HepG2 (cell line): ENCODE measurements at regions not wholly inside any gene's neighbourhood (a gene's known extent, or its start where the extent isn't known, plus 50 kb on each side); places are given as distances from the start of the nearest gene placed in this dataset.

Experiments
- ATAC-seq: fragments of 200-7000 bp; cut with Tn5 transposase; 3 replicates; pipeline ENCODE4 v1.9.1; 2020; ENCODE audit warnings: mild to moderate bottlenecking, moderate library complexity
- BruUV-seq: library from RNA; stranded (reverse); fragments of 400-500 nt; replicated peaks from 2 replicates; lab custom pipeline; 2021; lab: Mats Ljungman, UMichigan
- CTCF ChIA-PET: fragments of 300-600 bp; formaldehyde crosslinking; extraction: SDS; loops from one replicate; lab custom pipeline; 2021; ENCODE audit warnings: low total read pairs, inconsistent platforms, low intra/inter-chr PET ratio; lab: Yijun Ruan, JAX
- POLR2A ChIA-PET: fragments of 350-600 bp; sonication (Branson Sonifier 250); formaldehyde crosslinking; loops from one replicate; lab custom pipeline; 2020; ENCODE audit warnings: antibody characterized with exemption, inconsistent platforms; lab: Yijun Ruan, JAX
- DNase-seq: peaks from one replicate; pipeline ENCODE4 v3.0.0-alpha.2; 2015; ENCODE audit warnings: low spot score
- FAIRE-seq: peaks from 3 replicates; lab custom pipeline; 2011; peaks lifted over from hg19 to GRCh38; lab: Jason Lieb, UNC
- H2AFZ ChIP-seq: one replicate; pipeline ENCODE4 v1.6.1; 2011; ENCODE audit warnings: low read length, inconsistent platforms
- H3K27ac ChIP-seq: fragments of 300-600 bp; 3 replicates; pipeline ENCODE4 v1.8.0; 2011; ENCODE audit warnings: mixed run types, mild to moderate bottlenecking, mixed read lengths, low read length, inconsistent platforms; ENCODE audit not compliant: insufficient read depth; ENCODE audit errors: extremely low read length
- H3K27me3 ChIP-seq, 2 experiments: fragments of 200-600 bp in 1 of 2; 2 replicates in 1 of 2; 3 replicates in 1 of 2; pipeline versions ENCODE4 v1.6.0 to v1.8.0; 2011; ENCODE audit warnings: low read length in 2 of 2, mild to moderate bottlenecking in 2 of 2, moderate library complexity in 2 of 2, inconsistent platforms in 1 of 2; ENCODE audit not compliant: insufficient read depth in 2 of 2, control insufficient read depth in 1 of 2
- H3K36me3 ChIP-seq, 2 experiments: fragments of 200-600 bp in 1 of 2; replicated peaks in 1 of 2; 2 replicates in 1 of 2; 3 replicates in 1 of 2; pipeline versions ENCODE4 v1.5.1 to v1.8.0; 2011; ENCODE audit warnings: low read length in 2 of 2, inconsistent platforms in 1 of 2; ENCODE audit not compliant: insufficient read depth in 2 of 2, control insufficient read depth in 1 of 2
- H3K4me1 ChIP-seq: 2 replicates; pipeline ENCODE4 v1.5.1; 2012; ENCODE audit warnings: low read length, inconsistent platforms; ENCODE audit not compliant: insufficient read depth
- H3K4me2 ChIP-seq: 2 replicates; pipeline ENCODE4 v1.6.0; 2011; ENCODE audit warnings: low read depth, low read length, inconsistent platforms
- H3K4me3 ChIP-seq, 3 experiments: fragments of 200-600 bp in 1 of 3; sonication (generic), shearing (Covaris generic) in 1 of 3; replicated peaks in 1 of 3; 2 replicates each; pipeline ENCODE4 v1.5.1; 2011 to 2016; ENCODE audit warnings: low read length in 3 of 3, inconsistent platforms in 2 of 3, low read depth in 2 of 3, mild to moderate bottlenecking in 2 of 3, control low read depth in 1 of 3, mixed read lengths in 1 of 3; ENCODE audit not compliant: insufficient read depth in 1 of 3
- H3K79me2 ChIP-seq: one replicate; pipeline ENCODE4 v1.6.1; 2011; ENCODE audit warnings: low read length, inconsistent platforms; ENCODE audit not compliant: insufficient read depth
- H3K9ac ChIP-seq: 2 replicates; pipeline ENCODE4 v1.6.0; 2011; ENCODE audit warnings: mild to moderate bottlenecking, low read depth, low read length, inconsistent platforms; ENCODE audit not compliant: insufficient read depth
- H3K9me3 ChIP-seq: 2 replicates; pipeline ENCODE4 v1.5.1; 2012; ENCODE audit warnings: mild to moderate bottlenecking, low read length
- H4K20me1 ChIP-seq: 2 replicates; pipeline ENCODE4 v1.6.0; 2011; ENCODE audit warnings: inconsistent platforms, mild to moderate bottlenecking, low read length, moderate library complexity; ENCODE audit not compliant: insufficient read depth
- ZBTB8A ChIP-seq: sonication (generic); formaldehyde crosslinking; IDR thresholded peaks from 2 replicates; pipeline ENCODE4 v1.4.0; 2020; ENCODE audit warnings: mild to moderate bottlenecking, low read depth, missing genetic modification reagents, borderline replicate concordance
- WGBS: methylation state at CpG from one replicate; pipeline ENCODE4 v1.1.6; 2017; ENCODE audit warnings: low lambda C conversion rate; 5-methylcytosine and 5-hydroxymethylcytosine counted together
- in situ Hi-C: cut with HindIII; loops from 2 replicates; pipeline ENCODE4 v1.10.0; 2017; ENCODE audit warnings: low pct_unique_long_range_greater_than_20kb; ENCODE audit not compliant: extremely low pct_ligation_motif_present
- intact Hi-C: fragments of 100-400 bp; cut with micrococcal nuclease; formaldehyde crosslinking; loops from one replicate; pipeline ENCODE4 v1.10.0; 2022; ENCODE audit not compliant: unreplicated experiment
- TF ChIP-seq, protein P1 (sequence below): IDR thresholded peaks from 2 replicates; pipeline ENCODE4 v1.6.1; 2012; ENCODE audit warnings: inconsistent platforms
- TF ChIP-seq, protein P2 (sequence below): sonication (generic); formaldehyde crosslinking; IDR thresholded peaks from 2 replicates; pipeline ENCODE4 v1.5.1; 2020; ENCODE audit warnings: missing genetic modification reagents, mild to moderate bottlenecking, borderline replicate concordance
- TF ChIP-seq, protein P3 (sequence below): sonication (generic); formaldehyde crosslinking; IDR thresholded peaks from 2 replicates; pipeline ENCODE4 v1.5.0; 2020; ENCODE audit warnings: missing genetic modification reagents
- TF ChIP-seq, protein P4 (sequence below): sonication (generic); formaldehyde crosslinking; IDR thresholded peaks from one replicate; pipeline ENCODE4 v1.5.1; 2020; ENCODE audit warnings: mild to moderate bottlenecking, missing genetic modification reagents; ENCODE audit errors: not compliant biosample characterization
- TF ChIP-seq, protein P5 (sequence below): sonication (generic); formaldehyde crosslinking; IDR thresholded peaks from 2 replicates; pipeline ENCODE4 v1.8.0; 2022; ENCODE audit warnings: mild to moderate bottlenecking, missing genetic modification reagents, moderate library complexity
- TF ChIP-seq, protein P6 (sequence below): sonication (generic); formaldehyde crosslinking; IDR thresholded peaks from 2 replicates; pipeline ENCODE4 v1.8.0; 2022; ENCODE audit warnings: mild to moderate bottlenecking, missing genetic modification reagents

DNA sequence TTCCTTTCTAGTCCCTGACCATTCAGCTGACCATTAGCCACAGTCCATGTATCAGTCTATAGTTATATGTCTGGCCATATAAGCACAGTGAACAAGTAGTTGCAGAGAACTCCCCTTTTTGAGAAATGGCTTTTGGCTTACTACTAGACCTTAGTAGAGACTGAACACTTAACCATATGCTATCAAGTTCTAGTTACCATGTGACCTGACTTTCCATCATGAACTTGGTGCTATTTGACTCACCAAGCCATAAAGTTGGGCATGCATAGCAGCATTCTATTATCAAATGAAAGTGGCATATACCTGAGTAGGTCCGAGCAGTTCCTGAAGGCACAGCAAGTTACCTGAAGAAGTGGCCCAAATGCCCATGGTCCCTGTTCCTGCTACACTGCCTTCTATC, 74.5 kb upstream of the IL2 start:
- ATAC-seq (no peak), FAIRE-seq (no peak), DNase-seq (no peak)
- no peak overlapping the region for H3K4me3 ChIP-seq
- in situ Hi-C loops (no loop called here), intact Hi-C loops (no loop called here)
- no TSS peak for BruUV-seq
- no peaks in the 10 kb centered on the region for H3K9me3 ChIP-seq
- no peak overlapping the region for H2AFZ ChIP-seq
- no peak overlapping the region for H3K27ac ChIP-seq
- no peaks in the 10 kb centered on the region for H3K79me2 ChIP-seq
- no peak overlapping the region for H3K4me2 ChIP-seq
- 0% methylated on average over 1 of the region's 1 CpG for WGBS
- TF ChIP-seq, protein P1, sequence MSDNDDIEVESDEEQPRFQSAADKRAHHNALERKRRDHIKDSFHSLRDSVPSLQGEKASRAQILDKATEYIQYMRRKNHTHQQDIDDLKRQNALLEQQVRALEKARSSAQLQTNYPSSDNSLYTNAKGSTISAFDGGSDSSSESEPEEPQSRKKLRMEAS = no peak
- TF ChIP-seq, protein P2, sequence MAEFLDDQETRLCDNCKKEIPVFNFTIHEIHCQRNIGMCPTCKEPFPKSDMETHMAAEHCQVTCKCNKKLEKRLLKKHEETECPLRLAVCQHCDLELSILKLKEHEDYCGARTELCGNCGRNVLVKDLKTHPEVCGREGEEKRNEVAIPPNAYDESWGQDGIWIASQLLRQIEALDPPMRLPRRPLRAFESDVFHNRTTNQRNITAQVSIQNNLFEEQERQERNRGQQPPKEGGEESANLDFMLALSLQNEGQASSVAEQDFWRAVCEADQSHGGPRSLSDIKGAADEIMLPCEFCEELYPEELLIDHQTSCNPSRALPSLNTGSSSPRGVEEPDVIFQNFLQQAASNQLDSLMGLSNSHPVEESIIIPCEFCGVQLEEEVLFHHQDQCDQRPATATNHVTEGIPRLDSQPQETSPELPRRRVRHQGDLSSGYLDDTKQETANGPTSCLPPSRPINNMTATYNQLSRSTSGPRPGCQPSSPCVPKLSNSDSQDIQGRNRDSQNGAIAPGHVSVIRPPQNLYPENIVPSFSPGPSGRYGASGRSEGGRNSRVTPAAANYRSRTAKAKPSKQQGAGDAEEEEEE (CRISPR knock-in tag) = no peak
- TF ChIP-seq, protein P3, sequence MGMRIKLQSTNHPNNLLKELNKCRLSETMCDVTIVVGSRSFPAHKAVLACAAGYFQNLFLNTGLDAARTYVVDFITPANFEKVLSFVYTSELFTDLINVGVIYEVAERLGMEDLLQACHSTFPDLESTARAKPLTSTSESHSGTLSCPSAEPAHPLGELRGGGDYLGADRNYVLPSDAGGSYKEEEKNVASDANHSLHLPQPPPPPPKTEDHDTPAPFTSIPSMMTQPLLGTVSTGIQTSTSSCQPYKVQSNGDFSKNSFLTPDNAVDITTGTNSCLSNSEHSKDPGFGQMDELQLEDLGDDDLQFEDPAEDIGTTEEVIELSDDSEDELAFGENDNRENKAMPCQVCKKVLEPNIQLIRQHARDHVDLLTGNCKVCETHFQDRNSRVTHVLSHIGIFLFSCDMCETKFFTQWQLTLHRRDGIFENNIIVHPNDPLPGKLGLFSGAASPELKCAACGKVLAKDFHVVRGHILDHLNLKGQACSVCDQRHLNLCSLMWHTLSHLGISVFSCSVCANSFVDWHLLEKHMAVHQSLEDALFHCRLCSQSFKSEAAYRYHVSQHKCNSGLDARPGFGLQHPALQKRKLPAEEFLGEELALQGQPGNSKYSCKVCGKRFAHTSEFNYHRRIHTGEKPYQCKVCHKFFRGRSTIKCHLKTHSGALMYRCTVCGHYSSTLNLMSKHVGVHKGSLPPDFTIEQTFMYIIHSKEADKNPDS (CRISPR knock-in tag) = no peak
- TF ChIP-seq, protein P4, sequence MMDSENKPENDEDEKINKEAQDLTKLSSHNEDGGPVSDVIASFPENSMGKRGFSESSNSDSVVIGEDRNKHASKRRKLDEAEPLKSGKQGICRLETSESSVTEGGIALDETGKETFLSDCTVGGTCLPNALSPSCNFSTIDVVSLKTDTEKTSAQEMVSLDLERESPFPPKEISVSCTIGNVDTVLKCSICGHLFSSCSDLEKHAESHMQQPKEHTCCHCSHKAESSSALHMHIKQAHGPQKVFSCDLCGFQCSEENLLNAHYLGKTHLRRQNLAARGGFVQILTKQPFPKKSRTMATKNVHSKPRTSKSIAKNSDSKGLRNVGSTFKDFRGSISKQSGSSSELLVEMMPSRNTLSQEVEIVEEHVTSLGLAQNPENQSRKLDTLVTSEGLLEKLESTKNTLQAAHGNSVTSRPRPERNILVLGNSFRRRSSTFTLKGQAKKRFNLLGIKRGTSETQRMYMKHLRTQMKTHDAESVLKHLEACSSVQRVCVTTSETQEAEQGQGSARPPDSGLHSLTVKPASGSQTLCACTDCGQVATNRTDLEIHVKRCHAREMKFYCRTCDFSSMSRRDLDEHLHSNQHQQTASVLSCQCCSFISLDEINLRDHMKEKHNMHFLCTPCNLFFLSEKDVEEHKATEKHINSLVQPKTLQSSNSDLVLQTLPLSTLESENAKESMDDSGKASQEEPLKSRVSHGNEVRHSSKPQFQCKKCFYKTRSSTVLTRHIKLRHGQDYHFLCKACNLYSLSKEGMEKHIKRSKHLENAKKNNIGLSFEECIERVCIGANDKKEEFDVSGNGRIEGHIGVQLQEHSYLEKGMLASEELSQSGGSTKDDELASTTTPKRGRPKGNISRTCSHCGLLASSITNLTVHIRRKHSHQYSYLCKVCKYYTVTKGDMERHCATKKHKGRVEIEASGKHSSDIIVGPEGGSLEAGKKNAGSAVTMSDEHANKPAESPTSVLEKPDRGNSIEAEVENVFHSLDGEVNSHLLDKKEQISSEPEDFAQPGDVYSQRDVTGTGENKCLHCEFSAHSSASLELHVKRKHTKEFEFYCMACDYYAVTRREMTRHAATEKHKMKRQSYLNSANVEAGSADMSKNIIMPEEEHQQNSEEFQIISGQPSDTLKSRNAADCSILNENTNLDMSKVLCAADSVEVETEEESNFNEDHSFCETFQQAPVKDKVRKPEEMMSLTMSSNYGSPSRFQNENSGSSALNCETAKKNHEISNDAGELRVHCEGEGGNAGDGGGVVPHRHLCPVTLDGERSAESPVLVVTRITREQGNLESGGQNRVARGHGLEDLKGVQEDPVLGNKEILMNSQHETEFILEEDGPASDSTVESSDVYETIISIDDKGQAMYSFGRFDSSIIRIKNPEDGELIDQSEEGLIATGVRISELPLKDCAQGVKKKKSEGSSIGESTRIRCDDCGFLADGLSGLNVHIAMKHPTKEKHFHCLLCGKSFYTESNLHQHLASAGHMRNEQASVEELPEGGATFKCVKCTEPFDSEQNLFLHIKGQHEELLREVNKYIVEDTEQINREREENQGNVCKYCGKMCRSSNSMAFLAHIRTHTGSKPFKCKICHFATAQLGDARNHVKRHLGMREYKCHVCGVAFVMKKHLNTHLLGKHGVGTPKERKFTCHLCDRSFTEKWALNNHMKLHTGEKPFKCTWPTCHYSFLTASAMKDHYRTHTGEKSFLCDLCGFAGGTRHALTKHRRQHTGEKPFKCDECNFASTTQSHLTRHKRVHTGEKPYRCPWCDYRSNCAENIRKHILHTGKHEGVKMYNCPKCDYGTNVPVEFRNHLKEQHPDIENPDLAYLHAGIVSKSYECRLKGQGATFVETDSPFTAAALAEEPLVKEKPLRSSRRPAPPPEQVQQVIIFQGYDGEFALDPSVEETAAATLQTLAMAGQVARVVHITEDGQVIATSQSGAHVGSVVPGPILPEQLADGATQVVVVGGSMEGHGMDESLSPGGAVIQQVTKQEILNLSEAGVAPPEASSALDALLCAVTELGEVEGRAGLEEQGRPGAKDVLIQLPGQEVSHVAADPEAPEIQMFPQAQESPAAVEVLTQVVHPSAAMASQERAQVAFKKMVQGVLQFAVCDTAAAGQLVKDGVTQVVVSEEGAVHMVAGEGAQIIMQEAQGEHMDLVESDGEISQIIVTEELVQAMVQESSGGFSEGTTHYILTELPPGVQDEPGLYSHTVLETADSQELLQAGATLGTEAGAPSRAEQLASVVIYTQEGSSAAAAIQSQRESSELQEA (CRISPR knock-in tag) = no peak
- TF ChIP-seq, protein P5, sequence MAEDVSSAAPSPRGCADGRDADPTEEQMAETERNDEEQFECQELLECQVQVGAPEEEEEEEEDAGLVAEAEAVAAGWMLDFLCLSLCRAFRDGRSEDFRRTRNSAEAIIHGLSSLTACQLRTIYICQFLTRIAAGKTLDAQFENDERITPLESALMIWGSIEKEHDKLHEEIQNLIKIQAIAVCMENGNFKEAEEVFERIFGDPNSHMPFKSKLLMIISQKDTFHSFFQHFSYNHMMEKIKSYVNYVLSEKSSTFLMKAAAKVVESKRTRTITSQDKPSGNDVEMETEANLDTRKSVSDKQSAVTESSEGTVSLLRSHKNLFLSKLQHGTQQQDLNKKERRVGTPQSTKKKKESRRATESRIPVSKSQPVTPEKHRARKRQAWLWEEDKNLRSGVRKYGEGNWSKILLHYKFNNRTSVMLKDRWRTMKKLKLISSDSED (CRISPR knock-in tag) = no peak
- TF ChIP-seq, protein P6, sequence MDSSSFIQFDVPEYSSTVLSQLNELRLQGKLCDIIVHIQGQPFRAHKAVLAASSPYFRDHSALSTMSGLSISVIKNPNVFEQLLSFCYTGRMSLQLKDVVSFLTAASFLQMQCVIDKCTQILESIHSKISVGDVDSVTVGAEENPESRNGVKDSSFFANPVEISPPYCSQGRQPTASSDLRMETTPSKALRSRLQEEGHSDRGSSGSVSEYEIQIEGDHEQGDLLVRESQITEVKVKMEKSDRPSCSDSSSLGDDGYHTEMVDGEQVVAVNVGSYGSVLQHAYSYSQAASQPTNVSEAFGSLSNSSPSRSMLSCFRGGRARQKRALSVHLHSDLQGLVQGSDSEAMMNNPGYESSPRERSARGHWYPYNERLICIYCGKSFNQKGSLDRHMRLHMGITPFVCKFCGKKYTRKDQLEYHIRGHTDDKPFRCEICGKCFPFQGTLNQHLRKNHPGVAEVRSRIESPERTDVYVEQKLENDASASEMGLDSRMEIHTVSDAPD (CRISPR knock-in tag) = no peak
- no peak for TF ChIP-seq ZBTB8A (CRISPR knock-in tag)
- H4K20me1 ChIP-seq = no peaks in the 10 kb centered on the region
- POLR2A ChIA-PET = no interaction called here
- no peak overlapping the region for H3K9ac ChIP-seq
- peaks cover 2% of the 10 kb centered on the region for H3K4me1 ChIP-seq
- no peaks in the 10 kb centered on the region for H3K36me3 ChIP-seq
- CTCF ChIA-PET = no interaction called here
- no peaks in the 10 kb centered on the region for H3K27me3 ChIP-seq
